Gastrocnemius medialis (tissue), 4 donors: ENCODE measurements at regions not wholly inside any gene's neighbourhood (a gene's known extent, or its start where the extent isn't known, plus 50 kb on each side); places are given as distances from the start of the nearest gene placed in this dataset.

Source experiments
- POLR2A ChIP-seq, 2 donors: fragments of 450-650 bp; IDR thresholded peaks; one replicate each; pipeline ENCODE4 v1.6.1; 2017; ENCODE audit warnings: antibody characterized with exemption in 2 of 2, mild to moderate bottlenecking in 2 of 2, moderate library complexity in 2 of 2
- TF ChIP-seq, protein P1 (sequence below), 5 experiments: fragments of 450-650 bp in 3 of 5; fragments of 200-600 bp in 2 of 5; sonication (generic) in 2 of 5; IDR thresholded peaks in 4 of 5; conservative IDR thresholded peaks in 1 of 5; 1 replicate in 4 of 5; 2 replicates in 1 of 5; pipeline ENCODE4 v1.5.1; 2016 to 2019; ENCODE audit warnings: antibody characterized with exemption in 5 of 5, mild to moderate bottlenecking in 3 of 5, moderate library complexity in 3 of 5

DNA sequence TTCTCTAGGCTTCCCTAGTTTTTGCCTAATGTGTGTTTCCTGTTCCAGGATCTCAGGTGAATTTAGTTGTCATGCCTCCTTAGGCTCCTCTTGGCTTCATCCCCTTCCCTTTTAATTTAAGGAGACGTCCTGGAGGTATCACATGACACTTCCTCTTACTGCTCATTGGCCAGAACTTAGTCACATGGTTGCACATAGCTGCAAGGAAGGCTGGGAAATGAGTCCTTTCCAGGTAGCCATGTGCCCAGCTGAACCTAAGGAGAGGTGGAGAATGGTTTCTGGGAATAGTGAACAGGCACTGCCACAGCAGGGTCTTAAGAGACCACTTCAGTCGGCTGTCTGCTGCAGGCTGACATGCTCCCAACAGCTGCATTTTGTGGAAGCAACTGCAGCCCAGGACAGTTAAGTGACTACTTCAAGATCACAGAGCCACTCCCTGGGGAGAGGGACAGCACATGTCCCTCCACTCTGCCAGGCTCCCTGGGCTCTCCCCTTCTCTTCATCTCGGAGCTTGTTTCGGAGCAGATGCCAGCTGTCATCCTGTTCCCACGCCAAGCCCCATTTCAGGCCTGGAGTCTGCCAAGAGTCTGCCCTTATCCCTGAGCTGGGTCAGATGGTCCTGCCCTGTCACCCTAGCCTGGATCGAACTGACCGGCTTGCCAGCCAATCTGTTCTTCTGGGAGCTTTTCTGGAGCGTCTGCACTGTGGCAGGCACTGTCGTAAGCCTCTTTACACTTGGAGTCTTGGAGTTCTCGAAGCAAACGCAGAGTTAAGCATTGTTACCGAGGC is 81.4 kb upstream of the FOXF1 start:
- TF ChIP-seq, protein P1, sequence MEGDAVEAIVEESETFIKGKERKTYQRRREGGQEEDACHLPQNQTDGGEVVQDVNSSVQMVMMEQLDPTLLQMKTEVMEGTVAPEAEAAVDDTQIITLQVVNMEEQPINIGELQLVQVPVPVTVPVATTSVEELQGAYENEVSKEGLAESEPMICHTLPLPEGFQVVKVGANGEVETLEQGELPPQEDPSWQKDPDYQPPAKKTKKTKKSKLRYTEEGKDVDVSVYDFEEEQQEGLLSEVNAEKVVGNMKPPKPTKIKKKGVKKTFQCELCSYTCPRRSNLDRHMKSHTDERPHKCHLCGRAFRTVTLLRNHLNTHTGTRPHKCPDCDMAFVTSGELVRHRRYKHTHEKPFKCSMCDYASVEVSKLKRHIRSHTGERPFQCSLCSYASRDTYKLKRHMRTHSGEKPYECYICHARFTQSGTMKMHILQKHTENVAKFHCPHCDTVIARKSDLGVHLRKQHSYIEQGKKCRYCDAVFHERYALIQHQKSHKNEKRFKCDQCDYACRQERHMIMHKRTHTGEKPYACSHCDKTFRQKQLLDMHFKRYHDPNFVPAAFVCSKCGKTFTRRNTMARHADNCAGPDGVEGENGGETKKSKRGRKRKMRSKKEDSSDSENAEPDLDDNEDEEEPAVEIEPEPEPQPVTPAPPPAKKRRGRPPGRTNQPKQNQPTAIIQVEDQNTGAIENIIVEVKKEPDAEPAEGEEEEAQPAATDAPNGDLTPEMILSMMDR (IDR thresholded peaks at IDR 0.05 in 4 of 5, conservative IDR thresholded peaks at IDR 0.05 in 1 of 5) = no peak
- no peak for TF ChIP-seq POLR2A (IDR thresholded peaks at IDR 0.05)
